ENCODE measurements at regions not wholly inside any gene's neighbourhood (a gene's known extent, or its start where the extent isn't known, plus 50 kb on each side); places are given as distances from the start of the nearest gene placed in this dataset.

DNA sequence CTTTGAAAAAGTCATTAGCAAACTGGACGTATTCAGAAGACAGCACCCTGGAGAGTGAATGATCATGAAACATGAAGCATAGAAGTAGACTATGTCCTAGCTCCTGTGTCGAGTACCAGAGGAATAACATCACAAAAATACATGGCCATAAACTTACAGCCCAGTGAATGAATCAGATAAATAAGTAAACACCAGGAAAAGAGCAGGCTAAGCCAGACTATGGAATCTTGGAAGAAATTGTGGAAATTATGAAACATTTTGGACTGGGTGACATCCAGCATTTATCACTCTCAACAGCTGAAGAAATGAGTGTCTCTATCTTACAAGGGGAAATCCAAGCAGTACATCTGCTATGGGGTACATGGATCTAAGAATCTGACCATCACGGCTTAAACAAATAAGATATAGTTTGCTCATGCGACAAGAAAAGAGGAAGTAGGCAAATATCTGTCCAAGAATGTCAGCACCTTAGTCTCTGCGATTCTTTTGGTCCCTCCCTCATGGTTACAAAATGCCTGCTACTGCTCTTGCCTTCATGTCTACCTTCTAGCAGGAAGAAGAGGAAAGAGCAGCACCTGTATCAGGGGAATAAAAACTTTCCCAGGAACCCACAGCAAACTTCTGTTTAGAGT lies 481.5 kb downstream of the BCOR start:
- no peak for DNase-seq

DNA sequence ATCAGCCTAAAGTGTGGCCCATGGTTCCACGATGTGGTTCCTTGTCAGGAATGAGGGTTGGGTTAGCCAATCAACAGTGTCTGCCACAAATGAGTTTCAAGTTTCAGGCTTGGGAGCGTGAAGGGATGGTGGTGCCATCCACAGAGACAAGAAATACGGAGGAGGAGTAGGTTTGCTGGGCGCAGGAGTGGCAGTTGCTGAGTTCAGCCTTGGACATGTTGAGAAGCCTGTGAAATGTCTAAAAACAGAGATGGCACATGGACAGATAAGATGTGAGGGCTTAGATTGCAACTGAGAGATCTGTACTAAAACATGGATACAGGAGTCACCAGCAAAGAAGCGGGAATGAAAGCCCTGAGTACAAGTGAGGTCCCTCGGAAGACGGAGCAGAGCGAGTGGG lies 481.0 kb downstream of the BCOR start:
- no peak for DNase-seq

DNA sequence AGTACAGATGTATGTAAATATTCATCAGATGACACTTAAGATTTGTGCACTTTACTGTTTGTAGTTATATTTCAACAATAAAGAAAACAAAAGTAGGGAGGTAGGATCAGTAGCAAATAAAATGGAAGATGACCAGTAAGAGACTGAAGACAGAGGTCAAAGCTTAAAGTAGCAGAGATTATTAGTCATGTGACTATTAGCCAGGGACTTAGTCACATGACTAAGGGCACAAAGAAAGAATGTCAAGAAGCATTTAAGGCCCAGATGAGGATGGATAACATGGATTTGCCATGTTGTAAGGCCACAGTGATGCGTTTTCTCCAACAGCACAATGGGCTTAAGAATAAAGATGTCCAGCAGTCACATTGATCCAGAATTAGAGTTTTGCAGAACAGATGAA lies 479.6 kb downstream of the BCOR start:
- DNase-seq = no peak

DNA sequence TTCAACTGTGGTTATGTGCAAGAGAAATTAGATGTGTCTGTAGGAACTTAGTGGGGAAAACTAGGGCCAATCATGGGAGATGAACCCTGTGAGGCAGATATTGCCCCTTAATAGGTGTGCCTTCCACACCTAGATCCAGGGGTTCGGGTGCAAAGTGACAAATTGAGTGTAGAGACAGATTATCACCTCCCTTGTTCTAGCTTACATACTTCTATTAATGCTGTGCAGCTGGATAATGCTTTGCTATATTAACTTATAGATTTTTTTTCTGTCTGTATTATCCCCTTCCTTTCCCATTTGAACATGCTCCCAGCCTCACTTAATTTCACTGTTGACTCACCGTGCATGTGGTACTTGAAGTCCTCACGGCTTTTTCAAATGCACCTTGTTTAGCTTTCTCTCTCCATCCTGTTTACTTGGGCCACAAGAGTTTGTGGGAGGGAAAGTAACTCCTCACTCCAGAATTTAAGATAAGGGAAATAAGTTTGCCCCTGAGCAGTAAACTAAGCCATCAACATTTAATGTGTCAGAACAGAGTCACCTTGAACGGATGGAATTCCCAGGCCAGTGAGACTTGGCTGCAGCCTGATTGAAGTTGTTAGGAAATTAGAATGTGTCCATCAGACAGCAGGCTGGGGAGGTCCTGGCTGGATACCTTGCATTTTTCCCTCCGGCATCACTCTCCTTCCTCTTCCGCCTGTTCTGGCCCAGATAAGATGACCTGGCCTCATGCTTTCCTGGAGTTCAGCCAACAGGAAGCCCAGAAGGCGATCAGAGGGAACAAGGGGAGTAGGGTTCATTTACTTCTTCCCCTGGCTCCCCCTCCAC lies 478.4 kb downstream of the BCOR start:
- no peak for DNase-seq

DNA sequence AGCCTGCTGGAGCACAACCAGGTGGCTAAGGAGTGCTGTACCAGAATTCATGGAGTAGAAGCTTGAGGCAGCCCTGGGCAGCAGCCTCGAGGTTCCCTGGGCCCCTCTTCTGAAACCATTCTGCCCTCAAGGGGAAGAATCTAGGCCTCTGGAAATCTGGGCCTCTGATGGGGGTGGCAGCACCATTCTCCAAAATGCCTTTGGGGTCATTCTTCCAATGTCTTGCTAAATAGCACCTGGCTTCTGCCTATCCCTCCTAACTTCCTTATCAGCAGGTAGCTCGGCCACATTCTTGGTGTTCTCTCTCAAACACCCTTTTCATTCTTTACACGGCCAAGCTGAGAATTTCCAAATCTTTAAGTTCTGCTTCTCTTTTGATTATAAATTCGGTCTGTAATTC lies 473.6 kb downstream of the BCOR start:
- DNase-seq = no peak

DNA sequence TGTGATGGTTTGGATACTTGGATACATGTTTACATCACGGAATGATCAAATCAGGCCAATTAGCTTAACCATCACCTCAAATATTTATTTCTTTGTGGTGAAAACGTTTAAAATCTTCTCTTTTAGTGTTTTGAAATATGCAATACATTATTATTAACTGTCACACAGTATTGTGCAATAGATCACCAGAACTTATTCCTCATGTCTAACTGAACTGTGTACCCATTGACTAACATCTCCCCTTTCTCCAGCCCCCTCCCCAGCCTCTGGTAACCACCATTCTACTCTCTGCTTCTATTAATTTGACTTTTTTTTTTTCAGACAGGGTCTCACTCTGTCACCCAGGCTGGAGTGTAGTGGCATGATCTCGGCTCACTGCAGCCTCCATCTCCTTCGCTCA lies 471.9 kb downstream of the BCOR start:
- no peak for DNase-seq

DNA sequence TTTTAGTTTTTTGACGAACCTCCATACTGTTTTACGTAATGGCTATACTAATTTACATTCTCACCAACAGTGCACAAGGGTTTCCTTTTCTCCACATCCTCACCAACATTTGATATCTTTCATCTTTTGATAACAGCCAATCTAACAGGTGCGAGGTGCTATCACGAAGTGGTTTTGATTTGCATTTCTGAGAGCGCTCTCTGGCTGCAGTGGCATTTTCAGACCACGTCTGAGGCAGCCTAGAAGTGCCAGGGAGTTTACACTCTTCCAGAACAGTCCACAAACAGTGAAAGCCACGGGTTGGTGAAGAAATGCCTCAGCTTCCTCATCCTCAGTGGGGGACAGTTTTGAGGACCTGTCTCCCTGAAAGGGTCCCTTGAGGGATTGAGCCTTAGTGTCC lies 471.0 kb downstream of the BCOR start:
- peak in 3 of 6 experiments; percentile 3 to 5 (median 3) for DNase-seq

DNA sequence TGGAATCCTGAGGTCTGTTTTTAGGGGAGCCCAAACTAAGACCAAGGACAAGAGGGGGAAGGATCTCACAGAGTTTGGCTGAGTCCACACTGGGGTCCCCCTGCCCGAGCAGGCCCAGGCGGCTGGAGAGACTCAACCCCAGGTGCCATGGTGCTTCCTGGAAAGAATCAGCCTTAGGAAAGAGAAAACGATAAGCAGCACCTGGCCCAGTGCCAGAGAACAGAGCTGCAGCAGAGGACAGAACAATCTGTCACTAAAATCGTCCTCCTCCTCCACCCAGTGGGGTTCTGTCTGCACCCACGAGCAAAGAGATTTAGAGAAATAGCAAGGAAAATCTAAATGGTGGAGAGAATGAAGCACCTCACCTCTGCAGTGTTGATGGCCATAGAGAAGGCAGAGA lies 470.5 kb downstream of the BCOR start:
- DNase-seq = no peak

DNA sequence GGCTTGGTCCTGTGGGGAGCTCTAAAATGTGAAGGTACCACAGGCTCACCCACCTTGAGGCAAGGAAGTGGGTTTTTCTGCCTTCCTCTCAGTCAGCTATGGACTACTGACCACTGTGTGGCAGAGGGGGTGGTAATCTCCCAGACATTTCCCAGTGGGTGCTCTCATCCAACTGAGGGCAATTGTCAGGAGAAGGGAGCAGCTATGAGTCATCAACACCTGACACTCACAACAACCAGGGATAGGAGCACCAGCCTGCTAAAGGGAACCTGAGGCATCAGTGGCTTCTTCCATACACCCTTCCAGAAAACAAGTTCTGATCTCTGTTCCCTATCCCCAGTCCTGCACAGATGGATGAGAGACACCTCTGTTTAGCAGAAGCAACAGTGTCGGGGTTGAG lies 468.8 kb downstream of the BCOR start:
- DNase-seq = no peak

DNA sequence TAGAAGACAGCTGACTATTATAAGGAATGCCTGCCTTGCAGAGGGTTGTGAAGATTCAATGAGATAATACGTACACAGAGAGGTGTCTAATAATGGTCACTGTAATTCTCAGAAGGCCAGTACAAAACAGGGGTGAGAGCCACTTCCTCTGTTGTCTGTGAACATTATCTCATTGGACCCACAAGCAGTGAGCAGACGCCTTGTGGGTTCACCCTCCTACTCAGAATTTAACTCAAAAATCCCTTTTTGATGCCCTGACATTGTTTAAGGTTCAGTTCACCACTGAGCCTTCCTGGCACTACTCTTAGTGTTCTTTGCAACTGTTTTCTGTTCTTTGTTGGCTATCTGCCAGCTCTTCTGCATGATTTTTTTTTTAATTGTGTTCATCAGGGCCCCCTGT lies 467.4 kb downstream of the BCOR start:
- DNase-seq = no peak

DNA sequence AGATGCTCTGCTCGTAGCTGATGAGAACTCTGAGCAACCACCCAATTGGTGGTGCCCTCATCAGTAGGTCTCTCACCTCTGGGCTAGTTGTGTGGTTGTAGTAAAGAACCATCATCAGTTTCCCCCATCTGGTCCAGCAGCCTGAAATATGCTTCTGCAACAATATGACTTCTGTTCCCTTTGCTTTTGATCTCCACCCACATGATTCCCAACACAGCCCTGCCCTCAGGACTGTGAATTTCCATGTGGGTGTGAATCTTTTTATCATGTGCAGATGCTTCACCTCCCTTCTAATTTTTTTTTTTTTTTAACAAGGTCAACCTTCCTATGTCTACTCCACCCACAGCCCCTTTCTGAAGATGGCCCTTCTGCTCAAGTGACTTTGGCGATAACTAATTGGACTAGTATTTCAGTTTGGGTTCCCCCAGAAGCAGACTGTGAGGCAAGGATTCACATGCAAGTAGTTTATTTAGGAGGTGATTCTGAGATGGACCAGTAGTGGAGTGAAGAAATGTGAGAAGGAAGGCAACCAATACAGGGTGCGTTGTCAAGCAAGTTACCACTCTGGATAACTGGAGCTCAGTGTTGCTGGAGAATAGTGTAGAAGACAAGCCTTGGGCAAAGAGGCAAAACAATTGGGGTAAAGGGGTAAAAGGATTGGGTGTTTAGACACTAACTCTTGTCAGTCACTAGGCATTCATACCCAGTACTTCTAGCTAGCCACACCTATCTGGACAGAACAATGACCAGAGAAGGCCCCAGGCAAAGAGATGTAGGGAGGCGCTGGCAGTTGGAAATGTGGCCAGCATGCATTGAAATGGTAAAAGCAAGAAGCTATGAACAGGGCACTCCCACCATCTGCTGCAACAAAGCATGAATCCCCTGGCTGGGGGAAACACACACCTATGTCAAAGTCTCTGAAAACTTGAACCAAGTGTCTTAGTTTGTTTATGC lies 466.2 kb downstream of the BCOR start:
- DNase-seq = no peak

DNA sequence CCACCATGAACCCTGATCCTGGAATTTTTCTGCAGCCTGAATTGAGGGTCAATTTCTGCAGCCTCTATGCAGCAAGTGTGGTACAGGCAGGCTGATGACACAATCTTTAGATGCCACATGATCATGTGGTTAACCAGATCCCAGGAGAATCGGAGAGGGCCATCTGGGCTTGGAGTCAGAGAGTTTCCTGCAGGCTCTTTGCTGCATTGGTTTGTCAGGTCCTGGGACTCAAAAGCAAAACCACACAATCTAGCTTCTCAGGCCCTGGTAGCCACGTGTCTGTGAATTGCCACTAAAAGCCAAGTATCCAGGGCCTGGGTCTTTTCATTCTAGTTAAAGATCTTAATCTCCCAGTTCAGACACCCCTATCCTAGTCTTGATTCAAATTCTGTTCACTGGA lies 464.5 kb downstream of the BCOR start:
- DNase-seq = no peak

DNA sequence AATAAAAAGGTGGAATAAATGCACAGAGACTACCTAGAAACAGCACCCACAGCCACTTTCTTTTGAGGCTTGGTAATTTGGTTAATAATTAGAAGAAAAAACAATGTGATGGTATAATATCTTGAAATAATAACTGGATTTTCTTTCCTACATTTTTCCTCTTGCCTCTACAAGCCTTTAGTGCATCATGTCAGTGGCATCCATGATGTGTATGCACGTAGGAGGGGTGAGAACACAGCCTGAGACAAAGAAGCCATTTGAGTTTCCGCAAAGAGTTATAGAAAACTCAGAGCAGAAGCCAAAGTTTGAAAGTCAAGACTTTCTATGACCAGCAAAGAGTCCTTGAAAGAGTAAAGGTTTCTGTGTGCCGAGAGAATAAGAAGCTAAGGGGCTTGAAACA lies 461.3 kb downstream of the BCOR start:
- DNase-seq = no peak

DNA sequence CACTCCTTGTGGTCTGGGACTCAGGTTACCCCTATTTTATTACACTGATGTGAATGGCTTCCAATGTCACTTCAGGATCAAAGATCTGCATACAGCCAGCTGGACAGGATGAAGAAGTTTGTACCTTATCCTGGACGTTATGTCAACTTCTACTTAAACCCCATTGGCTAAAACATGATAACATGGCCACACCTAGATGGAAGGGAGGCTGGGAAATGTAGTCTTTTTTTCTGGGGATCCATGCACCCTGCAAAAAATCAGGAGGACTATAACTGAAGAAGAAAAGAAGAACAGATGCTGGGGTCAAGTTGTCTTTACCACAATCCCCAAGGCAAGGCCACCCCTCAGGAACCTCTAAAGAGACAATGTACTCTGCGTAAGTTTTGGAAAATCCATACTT lies 459.2 kb downstream of the BCOR start:
- DNase-seq = no peak

DNA sequence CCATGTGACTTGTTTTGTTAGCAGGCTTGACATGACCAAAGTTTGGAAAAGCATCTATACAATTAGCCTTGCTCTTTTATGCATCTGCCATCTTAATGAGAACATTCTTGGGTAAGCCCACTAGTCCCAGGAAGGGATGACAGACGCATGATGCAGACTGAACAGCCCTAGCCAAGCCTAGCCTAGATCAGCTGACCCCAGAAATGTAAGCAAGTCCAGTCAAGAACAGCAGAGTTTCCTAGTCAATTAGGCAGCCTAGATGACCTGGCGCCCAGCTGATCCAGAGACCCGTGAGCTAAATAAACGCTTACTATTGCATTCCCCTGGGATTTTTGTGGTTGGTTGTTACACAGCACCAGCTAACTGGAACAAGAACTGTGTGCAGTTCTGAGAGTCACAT lies 457.9 kb downstream of the BCOR start:
- DNase-seq = no peak

DNA sequence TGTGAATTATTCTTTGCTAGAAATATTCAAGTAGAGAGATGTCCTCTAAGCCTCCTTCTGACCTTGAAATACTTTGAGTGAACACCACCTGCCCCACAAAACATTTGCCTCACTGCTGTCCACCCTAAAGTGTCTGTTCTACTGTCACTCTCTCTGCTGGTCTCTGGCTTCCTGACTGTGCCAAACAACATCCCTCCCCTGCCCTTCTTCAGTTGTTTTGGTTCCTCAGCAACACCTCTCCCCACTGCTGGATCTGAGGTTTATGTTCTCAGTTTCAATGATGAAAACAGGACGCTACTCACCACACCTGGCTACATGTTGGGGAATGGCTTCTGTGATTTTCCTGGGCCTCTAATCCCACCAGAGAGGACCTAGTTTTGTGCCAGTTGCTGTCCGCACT lies 456.9 kb downstream of the BCOR start:
- no peak for DNase-seq

DNA sequence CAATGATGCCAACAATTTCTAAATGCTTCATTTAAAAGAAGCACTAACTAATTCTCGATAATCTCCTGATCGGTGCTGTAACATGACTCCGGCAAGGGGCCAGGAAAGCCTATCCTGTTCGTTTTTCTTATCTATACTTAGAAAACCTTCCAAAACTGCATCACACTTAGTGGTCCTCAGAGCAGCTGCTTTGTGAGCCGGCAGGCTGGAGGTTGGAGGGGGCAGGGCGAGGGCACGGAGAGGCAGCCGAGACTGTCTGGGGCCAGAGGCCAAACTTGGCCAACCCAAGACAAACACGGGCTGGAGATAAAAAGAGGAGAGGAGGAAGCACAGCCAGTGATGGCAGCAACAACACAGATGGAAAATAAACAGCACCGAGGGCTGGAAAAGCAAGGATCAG lies 455.7 kb downstream of the BCOR start:
- no peak for DNase-seq

DNA sequence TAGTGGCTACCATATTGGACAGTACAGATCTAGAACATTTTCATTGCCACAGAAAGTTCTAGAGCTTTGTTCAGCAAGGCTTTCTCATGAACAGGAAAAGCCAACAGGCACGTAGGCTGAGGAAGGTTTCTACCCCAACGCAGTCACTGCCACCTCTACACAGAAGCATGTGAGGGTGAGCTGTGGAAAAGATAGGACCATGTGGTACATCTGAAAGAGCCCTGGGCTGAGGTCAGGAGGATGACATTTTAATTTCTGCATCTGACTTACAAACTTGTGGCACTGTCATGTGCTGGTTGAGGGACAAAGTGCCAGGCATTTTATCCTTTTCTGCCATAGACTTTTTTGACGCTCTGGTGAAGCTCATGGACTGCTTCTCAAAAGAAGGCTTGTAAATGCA lies 454.2 kb downstream of the BCOR start:
- no peak for DNase-seq

DNA sequence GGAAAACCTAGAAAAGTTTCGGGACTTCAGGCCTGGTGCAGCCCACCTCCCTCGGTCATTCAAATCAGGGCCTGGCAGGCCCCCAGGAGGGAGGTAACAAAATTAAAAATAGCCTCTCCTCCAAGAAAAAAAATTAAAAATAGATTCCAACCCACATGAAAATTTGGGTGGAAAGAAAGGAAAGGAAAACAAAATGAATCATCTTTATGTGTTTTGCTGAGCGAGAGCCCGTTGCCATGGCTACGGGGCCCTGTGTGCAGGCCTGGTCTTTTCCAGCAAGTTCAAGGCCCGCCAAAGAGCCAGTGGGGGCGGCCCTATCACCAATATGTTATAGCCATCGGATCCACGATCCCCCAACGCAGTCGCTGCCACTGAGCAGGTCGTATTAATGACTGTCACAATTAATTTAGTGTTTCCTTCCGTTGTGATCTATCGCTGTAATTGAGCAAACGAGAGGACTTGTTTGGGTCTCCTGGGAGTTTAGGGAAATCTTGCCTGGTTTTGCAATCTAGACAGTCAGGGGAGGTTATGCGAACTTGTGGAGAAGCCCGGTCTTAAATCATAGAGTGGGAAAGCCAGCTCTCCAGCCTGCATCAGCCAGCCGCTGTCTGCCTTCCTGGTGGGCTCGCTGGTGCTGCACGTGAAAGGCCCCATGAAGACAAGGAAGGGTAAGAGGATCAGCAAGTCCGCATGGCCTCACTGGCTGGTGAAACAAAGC lies 452.4 kb downstream of the BCOR start:
- no peak for DNase-seq

DNA sequence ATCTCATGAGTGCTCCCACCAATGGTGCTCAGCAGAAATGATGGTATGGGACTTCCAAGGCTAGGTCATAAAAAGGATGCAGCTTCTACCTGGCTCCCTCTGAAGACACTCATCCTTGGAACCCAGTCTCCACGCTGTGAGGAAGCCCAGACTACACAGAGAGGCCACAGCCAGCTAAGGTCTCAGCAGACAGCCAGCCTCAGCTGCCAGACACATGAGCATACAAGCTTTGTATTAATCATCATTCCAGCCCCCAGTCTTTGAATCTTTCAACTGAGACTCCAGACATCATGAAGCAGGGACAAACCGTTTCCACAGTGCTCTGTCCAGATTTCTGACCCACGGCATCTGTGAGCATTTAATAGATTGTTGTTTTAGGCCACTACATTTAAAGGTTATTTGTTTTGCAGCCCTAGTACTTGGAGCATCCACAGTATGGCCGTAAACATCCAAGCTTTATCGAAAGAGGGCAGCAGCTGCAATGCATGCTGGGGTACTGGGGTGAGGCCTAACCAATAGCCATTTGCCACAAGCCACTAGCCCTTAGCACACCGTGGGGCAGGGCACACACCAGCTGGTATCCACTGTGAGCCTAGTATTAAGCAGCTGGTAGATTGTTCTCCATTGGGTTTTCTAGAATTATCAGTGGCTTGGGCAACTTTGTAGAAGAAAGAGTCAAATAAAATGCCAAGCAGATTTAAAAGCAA lies 449.1 kb downstream of the BCOR start:
- no peak for DNase-seq

DNA sequence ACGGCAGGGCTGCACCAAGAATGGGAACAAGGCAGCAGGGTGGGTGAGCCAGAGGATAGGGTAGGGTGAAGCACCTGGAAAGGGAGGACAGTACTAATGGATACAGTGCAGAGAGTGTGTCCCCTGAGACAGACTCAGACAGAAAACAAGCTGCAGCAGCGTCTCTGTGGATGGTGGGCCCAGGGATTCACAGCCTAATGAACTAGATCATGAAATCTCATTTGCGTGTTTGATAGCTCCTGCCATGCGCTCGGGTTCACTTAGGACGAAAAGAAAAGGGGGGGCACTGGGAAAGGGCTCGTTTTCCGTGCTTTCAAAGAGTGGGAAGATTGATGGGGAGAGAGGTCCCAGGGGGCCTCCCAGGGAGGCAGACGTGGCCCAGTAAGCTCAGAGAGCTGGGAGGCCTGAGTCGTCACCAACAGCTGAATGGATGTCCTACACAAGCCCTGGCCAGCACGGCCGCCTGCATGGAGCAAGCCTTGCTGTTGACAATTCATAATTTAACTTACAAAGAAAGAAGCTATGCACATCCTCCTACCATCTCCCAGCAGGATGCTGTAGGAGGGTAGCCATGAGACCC lies 446.9 kb downstream of the BCOR start:
- no peak for DNase-seq

DNA sequence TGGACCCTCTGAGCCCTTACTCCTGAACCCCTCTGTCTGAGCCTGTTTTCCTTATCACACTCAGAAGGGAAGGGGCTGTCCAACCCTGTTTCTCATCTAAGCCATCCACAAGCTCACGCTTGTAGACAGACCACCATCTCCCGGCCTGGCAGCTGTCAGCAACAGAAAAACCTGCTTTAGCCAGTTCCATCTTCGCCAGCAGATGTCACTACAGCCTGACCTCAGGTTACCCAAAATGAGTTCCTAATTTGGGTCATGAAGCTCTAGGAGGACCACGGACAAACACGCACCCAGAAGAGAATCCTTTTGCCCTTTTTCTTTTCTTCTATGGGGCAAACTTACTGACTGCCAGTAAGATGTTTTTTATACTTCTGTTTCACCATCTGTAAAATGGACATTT lies 445.4 kb downstream of the BCOR start:
- peak in 1 of 6 experiments; percentile 2 for DNase-seq

Measured in stimulated activated naive CD4-positive, alpha-beta T cell (primary cell).